Glutamatergic neuron (in vitro differentiated cells): ENCODE measurements at regions not wholly inside any gene's neighbourhood (a gene's known extent, or its start where the extent isn't known, plus 50 kb on each side); places are given as distances from the start of the nearest gene placed in this dataset.

ENCODE experiments used
- DNase-seq: peaks from one replicate; pipeline ENCODE4 v3.0.0; 2022
- H3K27ac Mint-ChIP-seq: one replicate; pipeline ENCODE4 v1.8.0; 2020; ENCODE audit warnings: mild to moderate bottlenecking, mixed read lengths, inconsistent platforms; ENCODE audit not compliant: unreplicated experiment
- H3K27me3 Mint-ChIP-seq: one replicate; pipeline ENCODE4 v1.8.0; 2020; ENCODE audit warnings: mild to moderate bottlenecking, moderate library complexity, mixed read lengths, inconsistent platforms; ENCODE audit not compliant: unreplicated experiment
- H3K36me3 Mint-ChIP-seq: one replicate; pipeline ENCODE4 v1.8.0; 2020; ENCODE audit warnings: mild to moderate bottlenecking, mixed read lengths, inconsistent platforms; ENCODE audit not compliant: unreplicated experiment
- H3K4me1 Mint-ChIP-seq: one replicate; pipeline ENCODE4 v1.8.0; 2020; ENCODE audit warnings: mild to moderate bottlenecking, low read depth, mixed read lengths, inconsistent platforms; ENCODE audit not compliant: unreplicated experiment
- H3K4me3 Mint-ChIP-seq: one replicate; pipeline ENCODE4 v1.8.0; 2020; ENCODE audit warnings: mild to moderate bottlenecking, mixed read lengths, inconsistent platforms; ENCODE audit not compliant: unreplicated experiment
- H3K9me3 Mint-ChIP-seq: one replicate; pipeline ENCODE4 v1.8.0; 2020; ENCODE audit warnings: mild to moderate bottlenecking, moderate library complexity, mixed read lengths, inconsistent platforms; ENCODE audit not compliant: unreplicated experiment
- CTCF ChIP-seq: fragments of 200-600 bp; sonication (generic); IDR thresholded peaks from one replicate; pipeline ENCODE4 v1.5.0; 2021; ENCODE audit not compliant: partially characterized antibody, unreplicated experiment

- H3K36me3 Mint-ChIP-seq: no peaks in the 10 kb centered on the region
- no peak for DNase-seq
- H3K27ac Mint-ChIP-seq: no peak overlapping the region
- no peaks in the 10 kb centered on the region for H3K27me3 Mint-ChIP-seq
- no peak overlapping the region for H3K4me3 Mint-ChIP-seq
- peaks cover 20% of the 10 kb centered on the region for H3K4me1 Mint-ChIP-seq
- TF ChIP-seq CTCF: no peak
- peaks cover 2% of the 10 kb centered on the region for H3K9me3 Mint-ChIP-seq
Measured at GRCh38 chr4:159484864-159485263, 382.0 kb downstream of the RAPGEF2 start.

GRCh38 chr4:159487284-159487747 lies 384.4 kb downstream of the RAPGEF2 start:
- Mint-ChIP-seq H3K27me3 (no peaks in the 10 kb centered on the region), H3K9me3 (no peaks in the 10 kb centered on the region), H3K27ac (no peak overlapping the region), H3K36me3 (peaks cover 12% of the 10 kb centered on the region), H3K4me3 (no peak overlapping the region), H3K4me1 (peaks cover 20% of the 10 kb centered on the region)
- peak; percentile 59 for DNase-seq
- peak; percentile 89 for TF ChIP-seq CTCF

GRCh38 chr4:159489646-159490045 lies 386.8 kb downstream of the RAPGEF2 start:
- H3K27me3 Mint-ChIP-seq: no peaks in the 10 kb centered on the region
- no peak for TF ChIP-seq CTCF
- no peaks in the 10 kb centered on the region for H3K9me3 Mint-ChIP-seq
- no peak for DNase-seq
- H3K36me3 Mint-ChIP-seq: peaks cover 12% of the 10 kb centered on the region
- H3K4me1 Mint-ChIP-seq: peaks cover 5% of the 10 kb centered on the region
- H3K4me3 Mint-ChIP-seq: no peak overlapping the region
- no peak overlapping the region for H3K27ac Mint-ChIP-seq

GRCh38 chr4:159495515-159496236 lies 392.8 kb downstream of the RAPGEF2 start:
- no peaks in the 10 kb centered on the region for H3K4me1 Mint-ChIP-seq

More at GRCh38 chr4:159495515-159496236, 392.8 kb downstream of the RAPGEF2 start:
- H3K27me3 Mint-ChIP-seq: no peaks in the 10 kb centered on the region
- TF ChIP-seq CTCF: no peak
- no peak overlapping the region for H3K4me3 Mint-ChIP-seq
- H3K9me3 Mint-ChIP-seq: no peaks in the 10 kb centered on the region
- no peak for DNase-seq
- no peak overlapping the region for H3K27ac Mint-ChIP-seq
- peaks cover 9% of the 10 kb centered on the region for H3K36me3 Mint-ChIP-seq
